ENCODE measurements at regions not wholly inside any gene's neighbourhood (a gene's known extent, or its start where the extent isn't known, plus 50 kb on each side); places are given as distances from the start of the nearest gene placed in this dataset.

- Histone ChIP-seq H3K27me3 (ENCODE audit: control insufficient read depth in 2 of 2, insufficient read depth in 2 of 2, low read length in 2 of 2) (no peaks in the 10 kb centered on the region), H3K4me1 (replicated peaks in 1 of 2; ENCODE audit: control insufficient read depth in 2 of 2, insufficient read depth in 2 of 2, low read length in 2 of 2) (no peaks in the 10 kb centered on the region), H3K9ac (ENCODE audit: insufficient read depth in 1 of 2, low read depth in 2 of 2, low read length in 2 of 2) (no peak overlapping the region), H3K9me3 (replicated peaks; ENCODE audit: control insufficient read depth, insufficient read depth, low read depth, low read length) (no peaks in the 10 kb centered on the region), H3K4me3 (no peak overlapping the region), H3K36me3 (ENCODE audit: control insufficient read depth, insufficient read depth, low read length) (no peaks in the 10 kb centered on the region), H3K9me1 (ENCODE audit: control insufficient read depth, insufficient read depth, low read length) (no peaks in the 10 kb centered on the region), H2AFZ (ENCODE audit: low read depth, low read length) (no peak overlapping the region), H3K27ac (ENCODE audit: extremely low read depth, low read depth, low read length) (no peak overlapping the region), H3K79me2 (ENCODE audit: control insufficient read depth, insufficient read depth, low read length) (no peaks in the 10 kb centered on the region), H4K20me1 (replicated peaks; ENCODE audit: control insufficient read depth, insufficient read depth, low read length) (no peaks in the 10 kb centered on the region), H3K4me2 (ENCODE audit: insufficient read depth, low read length) (no peak overlapping the region)
- intact Hi-C loops (cut with micrococcal nuclease): no loop called here
- no peak for ATAC-seq
- no peak for FAIRE-seq
- in situ Hi-C loops (cut with MboI): no loop called here
- TF ChIP-seq SRF (CRISPR knock-in tag; IDR thresholded peaks at IDR 0.05): no peak
- no peak for TF ChIP-seq EGR1 (conservative IDR thresholded peaks at IDR 0.05)
- TF ChIP-seq HNRNPLL (IDR thresholded peaks at IDR 0.05; ENCODE audit: low read depth, low read length, poor library complexity, severe bottlenecking): no peak
- TF ChIP-seq CREB1 (IDR thresholded peaks at IDR 0.05): no peak
- no peak for TF ChIP-seq CREB1 (CRISPR knock-in tag; IDR thresholded peaks at IDR 0.05)
- TF ChIP-seq HBP1 (CRISPR knock-in tag; IDR thresholded peaks at IDR 0.05): no peak
- no peak for TF ChIP-seq NONO (IDR thresholded peaks at IDR 0.05; ENCODE audit: low read depth in 2 of 2, low read length in 1 of 2)
- no peak for TF ChIP-seq JUN (IDR thresholded peaks at IDR 0.05; ENCODE audit: borderline replicate concordance, low read depth, low read length)
- TF ChIP-seq JUN (CRISPR knock-in tag; IDR thresholded peaks at IDR 0.05; ENCODE audit: borderline replicate concordance): no peak
- no peak for TF ChIP-seq ZBTB2 (IDR thresholded peaks at IDR 0.05)
- no peak for TF ChIP-seq SMARCE1 (IDR thresholded peaks at IDR 0.05)
- no peak for TF ChIP-seq ZSCAN29 (IDR thresholded peaks at IDR 0.05)
- no peak for TF ChIP-seq TAF15 (IDR thresholded peaks at IDR 0.05; ENCODE audit: low read depth, low read length)
- ChIA-PET CTCF (ENCODE audit: low intra/inter-chr PET ratio) (no interaction called here), POLR2A (no interaction called here)
- no peak for DNase-seq (ENCODE audit: extremely low read depth in 1 of 4, low spot score in 3 of 4)
- no TSS peak for BruUV-seq (replicated peaks)
- 4% methylated on average over 4 of the region's 5 CpGs for WGBS (ENCODE audit: insufficient coverage, low coverage, missing lambda C conversion rate)
These were observed 2228.4 kb downstream of the TP53TG3F start for GRCh38 chr16:35687781-35688180.

All from K562 (cell line).